HCT116 (cell line): ENCODE measurements at regions not wholly inside any gene's neighbourhood (a gene's known extent, or its start where the extent isn't known, plus 50 kb on each side); places are given as distances from the start of the nearest gene placed in this dataset.

Experiments
- ATAC-seq: fragments of 200-7000 bp; cut with Tn5 transposase; 2 replicates; pipeline ENCODE4 v1.9.1; 2020; ENCODE audit warnings: mild to moderate bottlenecking, moderate library complexity
- BruUV-seq: library from RNA; stranded (reverse); fragments of 400-500 nt; replicated peaks from 2 replicates; lab custom pipeline; 2021; lab: Mats Ljungman, UMichigan
- CTCF ChIA-PET: fragments of 300-600 bp; sonication (Branson Sonifier 250); formaldehyde crosslinking; loops from one replicate; lab custom pipeline; 2021; ENCODE audit warnings: antibody characterized with exemption; lab: Charles Lee
- POLR2A ChIA-PET: fragments of 300-600, 350-600 bp; sonication (Branson Sonifier 250); formaldehyde crosslinking; loops from one replicate; lab custom pipeline; 2021; ENCODE audit warnings: antibody characterized with exemption; lab: Charles Lee
- RAD21 ChIA-PET, 2 experiments: fragments of 300-600 bp; sonication (Branson Sonifier 250); formaldehyde crosslinking; loops; one replicate each; lab custom pipeline; 2023; ENCODE audit warnings: low total read pairs in 2 of 2; ENCODE audit not compliant: uncharacterized antibody in 2 of 2, unreplicated experiment in 2 of 2, low non-redundant PET in 1 of 2; lab: Charles Lee
- DNase-seq: peaks from one replicate; pipeline ENCODE4 v3.0.0-alpha.2; 2010; ENCODE audit warnings: low read depth, low spot score
- H2AFZ ChIP-seq: fragments of 200-600 bp; shearing (Covaris generic), sonication (generic); 2 replicates; pipeline ENCODE4 v1.6.1; 2017; ENCODE audit warnings: low read depth, mixed run types, mixed read lengths, antibody characterized with exemption, low read length; ENCODE audit not compliant: poor library complexity, severe bottlenecking
- H3K27ac ChIP-seq: 2 replicates; pipeline ENCODE4 v1.5.1; 2012; ENCODE audit warnings: low read depth, low read length
- H3K27me3 ChIP-seq: fragments of 200-600 bp; sonication (generic); 2 replicates; pipeline ENCODE4 v1.6.1; 2016; ENCODE audit warnings: mixed run types, low read length, mixed read lengths; ENCODE audit not compliant: insufficient read depth
- H3K36me3 ChIP-seq, 2 experiments: fragments of 200-500 bp in 1 of 2; fragments of 200-600 bp in 1 of 2; sonication (Bioruptor generic) in 1 of 2; sonication (generic) in 1 of 2; 2 replicates each; pipeline versions ENCODE4 v1.5.1 to v1.6.1; 2014 to 2016; ENCODE audit warnings: low read length in 2 of 2, inconsistent platforms in 1 of 2, mixed read lengths in 1 of 2, mixed run types in 1 of 2; ENCODE audit not compliant: insufficient read depth in 2 of 2, control insufficient read depth in 1 of 2
- H3K4me1 ChIP-seq, 2 experiments: fragments of 200-600 bp in 1 of 2; sonication (generic) in 1 of 2; 2 replicates each; pipeline versions ENCODE4 v1.5.1 to v1.6.1; 2012 to 2017; ENCODE audit warnings: low read length in 2 of 2, inconsistent platforms in 1 of 2, mild to moderate bottlenecking in 1 of 2, mixed read lengths in 1 of 2, mixed run types in 1 of 2, moderate library complexity in 1 of 2; ENCODE audit not compliant: insufficient read depth in 2 of 2, control insufficient read depth in 1 of 2
- H3K4me2 ChIP-seq: fragments of 200-600 bp; sonication (generic); 2 replicates; pipeline ENCODE4 v1.6.1; 2017; ENCODE audit warnings: mixed run types, low read length, mixed read lengths
- H3K4me3 ChIP-seq, 2 experiments: fragments of 200-600 bp in 1 of 2; sonication (generic) in 1 of 2; replicated peaks in 1 of 2; 2 replicates each; pipeline ENCODE4 v1.5.1; 2011 to 2016; ENCODE audit warnings: low read length in 2 of 2, control low read depth in 1 of 2, low read depth in 1 of 2, mild to moderate bottlenecking in 1 of 2, mixed read lengths in 1 of 2, mixed run types in 1 of 2
- H3K79me2 ChIP-seq: fragments of 200-600 bp; sonication (generic); 2 replicates; pipeline ENCODE4 v1.6.1; 2017; ENCODE audit warnings: mild to moderate bottlenecking, mixed run types, low read length, moderate library complexity, mixed read lengths; ENCODE audit not compliant: insufficient read depth
- H3K9ac ChIP-seq: fragments of 200-600 bp; sonication (generic); 2 replicates; pipeline ENCODE4 v1.6.1; 2016; ENCODE audit warnings: low read length, mixed read lengths
- H3K9me2 ChIP-seq: fragments of 200-600 bp; sonication (generic), shearing (Covaris generic); 2 replicates; pipeline ENCODE4 v1.6.1; 2017; ENCODE audit warnings: mixed run types, mild to moderate bottlenecking, moderate library complexity; ENCODE audit not compliant: insufficient read depth
- H3K9me3 ChIP-seq, 2 experiments: fragments of 200-500 bp in 1 of 2; fragments of 200-600 bp in 1 of 2; sonication (Bioruptor generic) in 1 of 2; sonication (generic) in 1 of 2; 2 replicates each; pipeline ENCODE4 v1.6.1; 2014 to 2017; ENCODE audit warnings: low read length in 2 of 2, mixed read lengths in 2 of 2, inconsistent platforms in 1 of 2, low read depth in 1 of 2, mild to moderate bottlenecking in 1 of 2, mixed run types in 1 of 2, moderate library complexity in 1 of 2; ENCODE audit not compliant: control insufficient read depth in 1 of 2, insufficient read depth in 1 of 2
- H4K20me1 ChIP-seq: fragments of 200-600 bp; sonication (generic), shearing (Covaris generic); 2 replicates; pipeline ENCODE4 v1.6.1; 2017; ENCODE audit warnings: mixed run types, mild to moderate bottlenecking, moderate library complexity; ENCODE audit not compliant: insufficient read depth
- EGR1 ChIP-seq: IDR thresholded peaks from 2 replicates; pipeline ENCODE4 v1.6.1; 2012; ENCODE audit warnings: low read depth
- ELF1 ChIP-seq: IDR thresholded peaks from 2 replicates; pipeline ENCODE4 v1.6.1; 2012; ENCODE audit warnings: low read depth, borderline replicate concordance
- EZH2 ChIP-seq: fragments of 200-600 bp; sonication (generic); IDR thresholded peaks from 2 replicates; pipeline ENCODE4 v1.6.1; 2017; ENCODE audit warnings: antibody characterized with exemption, mixed run types
- POLR2AphosphoS5 ChIP-seq: IDR thresholded peaks from 2 replicates; pipeline ENCODE4 v1.6.1; 2011; ENCODE audit warnings: mild to moderate bottlenecking, low read depth, low read length, moderate library complexity
- SIN3A ChIP-seq: IDR thresholded peaks from 2 replicates; pipeline ENCODE4 v1.6.1; 2012; ENCODE audit warnings: low read depth
- SP1 ChIP-seq: IDR thresholded peaks from 2 replicates; pipeline ENCODE4 v1.6.1; 2012; ENCODE audit warnings: low read depth
- SRF ChIP-seq: IDR thresholded peaks from 2 replicates; pipeline ENCODE4 v1.6.1; 2012; ENCODE audit warnings: low read depth
- TCF7L2 ChIP-seq: IDR thresholded peaks from 2 replicates; pipeline ENCODE4 v1.7.0; 2011; ENCODE audit warnings: borderline replicate concordance, inconsistent platforms; ENCODE audit not compliant: insufficient read depth, insufficient read length; ENCODE audit errors: extremely low read depth
- ZFX ChIP-seq: fragments of 450-650 bp; IDR thresholded peaks from 2 replicates; pipeline ENCODE4 v1.6.1; 2017
- ZNF274 ChIP-seq: fragments of 200-500 bp; sonication (Bioruptor generic); IDR thresholded peaks from 2 replicates; pipeline ENCODE4 v1.6.1; 2014; ENCODE audit warnings: mild to moderate bottlenecking, low read depth, low read length, inconsistent platforms
- intact Hi-C: fragments of 100-400 bp; cut with micrococcal nuclease; formaldehyde crosslinking; loops from 2 replicates; pipeline ENCODE4 v1.10.0; 2022
- TF ChIP-seq, protein P1 (sequence below): IDR thresholded peaks from 2 replicates; pipeline ENCODE4 v1.6.1; 2012; ENCODE audit warnings: low read depth
- TF ChIP-seq, protein P2 (sequence below): IDR thresholded peaks from 2 replicates; pipeline ENCODE4 v1.6.1; 2012

DNA sequence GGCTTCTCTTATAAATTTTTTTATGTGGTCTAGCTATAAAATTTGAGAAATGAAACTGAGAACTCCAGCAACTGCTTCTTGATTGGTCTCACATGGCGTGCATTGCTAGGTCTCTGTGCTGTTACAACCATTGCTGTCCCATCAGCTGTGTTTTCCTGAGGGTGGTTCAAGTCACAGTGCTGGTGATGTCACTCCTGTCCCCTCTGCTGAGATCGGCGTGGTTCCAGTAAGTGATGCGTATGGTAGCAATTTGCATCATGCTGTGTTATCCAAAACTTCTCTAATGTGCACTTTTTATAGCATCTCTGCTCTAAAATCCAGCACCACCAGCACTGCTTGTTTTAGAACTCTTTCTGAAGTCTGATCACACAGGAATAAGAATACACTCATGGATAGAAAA, 112.6 kb upstream of the ZNF608 start:
- no peak for ATAC-seq
- ChIA-PET RAD21 (no interaction called here), CTCF (no interaction called here), POLR2A (no interaction called here)
- Histone ChIP-seq H3K27me3 (no peaks in the 10 kb centered on the region), H3K9me3 (no peaks in the 10 kb centered on the region), H2AFZ (no peak overlapping the region), H3K4me1 (no peaks in the 10 kb centered on the region), H3K4me2 (no peak overlapping the region), H3K9me2 (no peaks in the 10 kb centered on the region), H3K4me3 (no peak overlapping the region), H4K20me1 (no peaks in the 10 kb centered on the region), H3K36me3 (no peaks in the 10 kb centered on the region), H3K79me2 (no peaks in the 10 kb centered on the region), H3K9ac (no peak overlapping the region), H3K27ac (no peak overlapping the region)
- intact Hi-C loops = no loop called here
- no TSS peak for BruUV-seq
- TF ChIP-seq SIN3A = no peak
- TF ChIP-seq SRF = no peak
- TF ChIP-seq, protein P1, sequence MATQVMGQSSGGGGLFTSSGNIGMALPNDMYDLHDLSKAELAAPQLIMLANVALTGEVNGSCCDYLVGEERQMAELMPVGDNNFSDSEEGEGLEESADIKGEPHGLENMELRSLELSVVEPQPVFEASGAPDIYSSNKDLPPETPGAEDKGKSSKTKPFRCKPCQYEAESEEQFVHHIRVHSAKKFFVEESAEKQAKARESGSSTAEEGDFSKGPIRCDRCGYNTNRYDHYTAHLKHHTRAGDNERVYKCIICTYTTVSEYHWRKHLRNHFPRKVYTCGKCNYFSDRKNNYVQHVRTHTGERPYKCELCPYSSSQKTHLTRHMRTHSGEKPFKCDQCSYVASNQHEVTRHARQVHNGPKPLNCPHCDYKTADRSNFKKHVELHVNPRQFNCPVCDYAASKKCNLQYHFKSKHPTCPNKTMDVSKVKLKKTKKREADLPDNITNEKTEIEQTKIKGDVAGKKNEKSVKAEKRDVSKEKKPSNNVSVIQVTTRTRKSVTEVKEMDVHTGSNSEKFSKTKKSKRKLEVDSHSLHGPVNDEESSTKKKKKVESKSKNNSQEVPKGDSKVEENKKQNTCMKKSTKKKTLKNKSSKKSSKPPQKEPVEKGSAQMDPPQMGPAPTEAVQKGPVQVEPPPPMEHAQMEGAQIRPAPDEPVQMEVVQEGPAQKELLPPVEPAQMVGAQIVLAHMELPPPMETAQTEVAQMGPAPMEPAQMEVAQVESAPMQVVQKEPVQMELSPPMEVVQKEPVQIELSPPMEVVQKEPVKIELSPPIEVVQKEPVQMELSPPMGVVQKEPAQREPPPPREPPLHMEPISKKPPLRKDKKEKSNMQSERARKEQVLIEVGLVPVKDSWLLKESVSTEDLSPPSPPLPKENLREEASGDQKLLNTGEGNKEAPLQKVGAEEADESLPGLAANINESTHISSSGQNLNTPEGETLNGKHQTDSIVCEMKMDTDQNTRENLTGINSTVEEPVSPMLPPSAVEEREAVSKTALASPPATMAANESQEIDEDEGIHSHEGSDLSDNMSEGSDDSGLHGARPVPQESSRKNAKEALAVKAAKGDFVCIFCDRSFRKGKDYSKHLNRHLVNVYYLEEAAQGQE = no peak
- no peak for TF ChIP-seq POLR2AphosphoS5
- no peak for TF ChIP-seq EZH2
- TF ChIP-seq EGR1 = no peak
- TF ChIP-seq, protein P2, sequence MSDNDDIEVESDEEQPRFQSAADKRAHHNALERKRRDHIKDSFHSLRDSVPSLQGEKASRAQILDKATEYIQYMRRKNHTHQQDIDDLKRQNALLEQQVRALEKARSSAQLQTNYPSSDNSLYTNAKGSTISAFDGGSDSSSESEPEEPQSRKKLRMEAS = no peak
- no peak for TF ChIP-seq SP1
- TF ChIP-seq ZNF274 = no peak
- no peak for TF ChIP-seq TCF7L2
- TF ChIP-seq ELF1 = no peak
- no peak for TF ChIP-seq ZFX
- DNase-seq = no peak
